ENCODE measurements at regions not wholly inside any gene's neighbourhood (a gene's known extent, or its start where the extent isn't known, plus 50 kb on each side); places are given as distances from the start of the nearest gene placed in this dataset.

DNA sequence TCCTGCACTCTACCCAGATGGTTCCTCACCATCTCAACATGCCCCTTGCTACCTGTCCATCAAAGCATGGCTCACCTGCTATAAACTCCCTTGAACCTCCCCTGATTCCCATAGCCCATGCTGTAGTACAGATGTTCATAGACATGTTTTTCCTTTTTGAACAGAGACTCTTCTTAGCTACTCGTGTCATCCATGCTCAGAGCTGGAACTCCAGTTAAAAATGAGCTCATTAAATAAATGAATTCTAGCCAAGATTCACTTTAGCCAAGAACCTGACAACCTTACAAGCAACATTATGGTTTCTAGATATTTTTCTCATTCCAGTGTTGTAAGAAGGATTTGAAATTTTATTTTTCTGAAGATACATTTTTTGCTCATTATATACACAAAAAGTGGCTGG is 65.0 kb downstream of the SCG2 start:
- TF ChIP-seq JUN (CRISPR knock-in tag; IDR thresholded peaks at IDR 0.05), result no peak
- TF ChIP-seq, protein P1, sequence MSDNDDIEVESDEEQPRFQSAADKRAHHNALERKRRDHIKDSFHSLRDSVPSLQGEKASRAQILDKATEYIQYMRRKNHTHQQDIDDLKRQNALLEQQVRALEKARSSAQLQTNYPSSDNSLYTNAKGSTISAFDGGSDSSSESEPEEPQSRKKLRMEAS (CRISPR knock-in tag; IDR thresholded peaks at IDR 0.05), result no peak
- TF ChIP-seq, protein P2, sequence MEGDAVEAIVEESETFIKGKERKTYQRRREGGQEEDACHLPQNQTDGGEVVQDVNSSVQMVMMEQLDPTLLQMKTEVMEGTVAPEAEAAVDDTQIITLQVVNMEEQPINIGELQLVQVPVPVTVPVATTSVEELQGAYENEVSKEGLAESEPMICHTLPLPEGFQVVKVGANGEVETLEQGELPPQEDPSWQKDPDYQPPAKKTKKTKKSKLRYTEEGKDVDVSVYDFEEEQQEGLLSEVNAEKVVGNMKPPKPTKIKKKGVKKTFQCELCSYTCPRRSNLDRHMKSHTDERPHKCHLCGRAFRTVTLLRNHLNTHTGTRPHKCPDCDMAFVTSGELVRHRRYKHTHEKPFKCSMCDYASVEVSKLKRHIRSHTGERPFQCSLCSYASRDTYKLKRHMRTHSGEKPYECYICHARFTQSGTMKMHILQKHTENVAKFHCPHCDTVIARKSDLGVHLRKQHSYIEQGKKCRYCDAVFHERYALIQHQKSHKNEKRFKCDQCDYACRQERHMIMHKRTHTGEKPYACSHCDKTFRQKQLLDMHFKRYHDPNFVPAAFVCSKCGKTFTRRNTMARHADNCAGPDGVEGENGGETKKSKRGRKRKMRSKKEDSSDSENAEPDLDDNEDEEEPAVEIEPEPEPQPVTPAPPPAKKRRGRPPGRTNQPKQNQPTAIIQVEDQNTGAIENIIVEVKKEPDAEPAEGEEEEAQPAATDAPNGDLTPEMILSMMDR (IDR thresholded peaks at IDR 0.05), result no peak
- TF ChIP-seq, protein P3, sequence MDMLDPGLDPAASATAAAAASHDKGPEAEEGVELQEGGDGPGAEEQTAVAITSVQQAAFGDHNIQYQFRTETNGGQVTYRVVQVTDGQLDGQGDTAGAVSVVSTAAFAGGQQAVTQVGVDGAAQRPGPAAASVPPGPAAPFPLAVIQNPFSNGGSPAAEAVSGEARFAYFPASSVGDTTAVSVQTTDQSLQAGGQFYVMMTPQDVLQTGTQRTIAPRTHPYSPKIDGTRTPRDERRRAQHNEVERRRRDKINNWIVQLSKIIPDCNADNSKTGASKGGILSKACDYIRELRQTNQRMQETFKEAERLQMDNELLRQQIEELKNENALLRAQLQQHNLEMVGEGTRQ (CRISPR knock-in tag; IDR thresholded peaks at IDR 0.05), result no peak
- TF ChIP-seq SP1 (CRISPR knock-in tag; conservative IDR thresholded peaks at IDR 0.05), result no peak
- TF ChIP-seq FOXJ3 (CRISPR knock-in tag; IDR thresholded peaks at IDR 0.05; ENCODE audit: borderline replicate concordance), result no peak
- TF ChIP-seq, protein P4, sequence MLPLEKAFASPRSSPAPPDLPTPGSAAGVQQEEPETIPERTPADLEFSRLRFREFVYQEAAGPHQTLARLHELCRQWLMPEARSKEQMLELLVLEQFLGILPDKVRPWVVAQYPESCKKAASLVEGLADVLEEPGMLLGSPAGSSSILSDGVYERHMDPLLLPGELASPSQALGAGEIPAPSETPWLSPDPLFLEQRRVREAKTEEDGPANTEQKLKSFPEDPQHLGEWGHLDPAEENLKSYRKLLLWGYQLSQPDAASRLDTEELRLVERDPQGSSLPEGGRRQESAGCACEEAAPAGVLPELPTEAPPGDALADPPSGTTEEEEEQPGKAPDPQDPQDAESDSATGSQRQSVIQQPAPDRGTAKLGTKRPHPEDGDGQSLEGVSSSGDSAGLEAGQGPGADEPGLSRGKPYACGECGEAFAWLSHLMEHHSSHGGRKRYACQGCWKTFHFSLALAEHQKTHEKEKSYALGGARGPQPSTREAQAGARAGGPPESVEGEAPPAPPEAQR (CRISPR knock-in tag; IDR thresholded peaks at IDR 0.05), result no peak
- TF ChIP-seq, protein P5, sequence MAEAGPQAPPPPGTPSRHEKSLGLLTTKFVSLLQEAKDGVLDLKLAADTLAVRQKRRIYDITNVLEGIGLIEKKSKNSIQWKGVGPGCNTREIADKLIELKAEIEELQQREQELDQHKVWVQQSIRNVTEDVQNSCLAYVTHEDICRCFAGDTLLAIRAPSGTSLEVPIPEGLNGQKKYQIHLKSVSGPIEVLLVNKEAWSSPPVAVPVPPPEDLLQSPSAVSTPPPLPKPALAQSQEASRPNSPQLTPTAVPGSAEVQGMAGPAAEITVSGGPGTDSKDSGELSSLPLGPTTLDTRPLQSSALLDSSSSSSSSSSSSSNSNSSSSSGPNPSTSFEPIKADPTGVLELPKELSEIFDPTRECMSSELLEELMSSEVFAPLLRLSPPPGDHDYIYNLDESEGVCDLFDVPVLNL (CRISPR knock-in tag; IDR thresholded peaks at IDR 0.05; ENCODE audit: borderline replicate concordance, low read depth), result no peak
- no peak for TF ChIP-seq FOXP1 (CRISPR knock-in tag; IDR thresholded peaks at IDR 0.05; ENCODE audit: borderline replicate concordance)
- TF ChIP-seq, protein P6, sequence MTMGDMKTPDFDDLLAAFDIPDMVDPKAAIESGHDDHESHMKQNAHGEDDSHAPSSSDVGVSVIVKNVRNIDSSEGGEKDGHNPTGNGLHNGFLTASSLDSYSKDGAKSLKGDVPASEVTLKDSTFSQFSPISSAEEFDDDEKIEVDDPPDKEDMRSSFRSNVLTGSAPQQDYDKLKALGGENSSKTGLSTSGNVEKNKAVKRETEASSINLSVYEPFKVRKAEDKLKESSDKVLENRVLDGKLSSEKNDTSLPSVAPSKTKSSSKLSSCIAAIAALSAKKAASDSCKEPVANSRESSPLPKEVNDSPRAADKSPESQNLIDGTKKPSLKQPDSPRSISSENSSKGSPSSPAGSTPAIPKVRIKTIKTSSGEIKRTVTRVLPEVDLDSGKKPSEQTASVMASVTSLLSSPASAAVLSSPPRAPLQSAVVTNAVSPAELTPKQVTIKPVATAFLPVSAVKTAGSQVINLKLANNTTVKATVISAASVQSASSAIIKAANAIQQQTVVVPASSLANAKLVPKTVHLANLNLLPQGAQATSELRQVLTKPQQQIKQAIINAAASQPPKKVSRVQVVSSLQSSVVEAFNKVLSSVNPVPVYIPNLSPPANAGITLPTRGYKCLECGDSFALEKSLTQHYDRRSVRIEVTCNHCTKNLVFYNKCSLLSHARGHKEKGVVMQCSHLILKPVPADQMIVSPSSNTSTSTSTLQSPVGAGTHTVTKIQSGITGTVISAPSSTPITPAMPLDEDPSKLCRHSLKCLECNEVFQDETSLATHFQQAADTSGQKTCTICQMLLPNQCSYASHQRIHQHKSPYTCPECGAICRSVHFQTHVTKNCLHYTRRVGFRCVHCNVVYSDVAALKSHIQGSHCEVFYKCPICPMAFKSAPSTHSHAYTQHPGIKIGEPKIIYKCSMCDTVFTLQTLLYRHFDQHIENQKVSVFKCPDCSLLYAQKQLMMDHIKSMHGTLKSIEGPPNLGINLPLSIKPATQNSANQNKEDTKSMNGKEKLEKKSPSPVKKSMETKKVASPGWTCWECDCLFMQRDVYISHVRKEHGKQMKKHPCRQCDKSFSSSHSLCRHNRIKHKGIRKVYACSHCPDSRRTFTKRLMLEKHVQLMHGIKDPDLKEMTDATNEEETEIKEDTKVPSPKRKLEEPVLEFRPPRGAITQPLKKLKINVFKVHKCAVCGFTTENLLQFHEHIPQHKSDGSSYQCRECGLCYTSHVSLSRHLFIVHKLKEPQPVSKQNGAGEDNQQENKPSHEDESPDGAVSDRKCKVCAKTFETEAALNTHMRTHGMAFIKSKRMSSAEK (CRISPR knock-in tag; IDR thresholded peaks at IDR 0.05; ENCODE audit: borderline replicate concordance), result no peak
- TF ChIP-seq, protein P7, sequence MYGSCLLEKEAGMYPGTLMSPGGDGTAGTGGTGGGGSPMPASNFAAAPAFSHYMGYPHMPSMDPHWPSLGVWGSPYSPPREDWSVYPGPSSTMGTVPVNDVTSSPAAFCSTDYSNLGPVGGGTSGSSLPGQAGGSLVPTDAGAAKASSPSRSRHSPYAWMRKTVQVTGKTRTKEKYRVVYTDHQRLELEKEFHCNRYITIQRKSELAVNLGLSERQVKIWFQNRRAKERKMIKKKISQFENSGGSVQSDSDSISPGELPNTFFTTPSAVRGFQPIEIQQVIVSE (CRISPR knock-in tag; IDR thresholded peaks at IDR 0.05; ENCODE audit: borderline replicate concordance), result no peak
- TF ChIP-seq, protein P8, sequence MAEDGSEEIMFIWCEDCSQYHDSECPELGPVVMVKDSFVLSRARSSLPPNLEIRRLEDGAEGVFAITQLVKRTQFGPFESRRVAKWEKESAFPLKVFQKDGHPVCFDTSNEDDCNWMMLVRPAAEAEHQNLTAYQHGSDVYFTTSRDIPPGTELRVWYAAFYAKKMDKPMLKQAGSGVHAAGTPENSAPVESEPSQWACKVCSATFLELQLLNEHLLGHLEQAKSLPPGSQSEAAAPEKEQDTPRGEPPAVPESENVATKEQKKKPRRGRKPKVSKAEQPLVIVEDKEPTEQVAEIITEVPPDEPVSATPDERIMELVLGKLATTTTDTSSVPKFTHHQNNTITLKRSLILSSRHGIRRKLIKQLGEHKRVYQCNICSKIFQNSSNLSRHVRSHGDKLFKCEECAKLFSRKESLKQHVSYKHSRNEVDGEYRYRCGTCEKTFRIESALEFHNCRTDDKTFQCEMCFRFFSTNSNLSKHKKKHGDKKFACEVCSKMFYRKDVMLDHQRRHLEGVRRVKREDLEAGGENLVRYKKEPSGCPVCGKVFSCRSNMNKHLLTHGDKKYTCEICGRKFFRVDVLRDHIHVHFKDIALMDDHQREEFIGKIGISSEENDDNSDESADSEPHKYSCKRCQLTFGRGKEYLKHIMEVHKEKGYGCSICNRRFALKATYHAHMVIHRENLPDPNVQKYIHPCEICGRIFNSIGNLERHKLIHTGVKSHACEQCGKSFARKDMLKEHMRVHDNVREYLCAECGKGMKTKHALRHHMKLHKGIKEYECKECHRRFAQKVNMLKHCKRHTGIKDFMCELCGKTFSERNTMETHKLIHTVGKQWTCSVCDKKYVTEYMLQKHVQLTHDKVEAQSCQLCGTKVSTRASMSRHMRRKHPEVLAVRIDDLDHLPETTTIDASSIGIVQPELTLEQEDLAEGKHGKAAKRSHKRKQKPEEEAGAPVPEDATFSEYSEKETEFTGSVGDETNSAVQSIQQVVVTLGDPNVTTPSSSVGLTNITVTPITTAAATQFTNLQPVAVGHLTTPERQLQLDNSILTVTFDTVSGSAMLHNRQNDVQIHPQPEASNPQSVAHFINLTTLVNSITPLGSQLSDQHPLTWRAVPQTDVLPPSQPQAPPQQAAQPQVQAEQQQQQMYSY (CRISPR knock-in tag; IDR thresholded peaks at IDR 0.05), result no peak
